ENCODE measurements at regions not wholly inside any gene's neighbourhood (a gene's known extent, or its start where the extent isn't known, plus 50 kb on each side); places are given as distances from the start of the nearest gene placed in this dataset.

- TF ChIP-seq CTCF (tag by site-specific recombination; IDR thresholded peaks at IDR 0.05): no peak
- TF ChIP-seq ZNF530 (tag by site-specific recombination; IDR thresholded peaks at IDR 0.05; ENCODE audit: low read depth): no peak
- no peak for TF ChIP-seq ZNF184 (tag by site-specific recombination; IDR thresholded peaks at IDR 0.05)
- TF ChIP-seq ZBTB49 (tag by site-specific recombination; IDR thresholded peaks at IDR 0.05; ENCODE audit: low read depth): no peak
- no peak for TF ChIP-seq REST (tag by site-specific recombination; IDR thresholded peaks at IDR 0.05)
- no peak for TF ChIP-seq ZSCAN18 (tag by site-specific recombination; IDR thresholded peaks at IDR 0.05)
- no peak for TF ChIP-seq ZNF664 (tag by site-specific recombination; IDR thresholded peaks at IDR 0.05)
- TF ChIP-seq TCF7L2 (IDR thresholded peaks at IDR 0.05; ENCODE audit: borderline replicate concordance, low read depth, low read length): no peak
- no peak for TF ChIP-seq ZNF223 (tag by site-specific recombination; IDR thresholded peaks at IDR 0.05)
- no peak for TF ChIP-seq ZFP3 (tag by site-specific recombination; IDR thresholded peaks at IDR 0.05; ENCODE audit: low read depth)
- TF ChIP-seq ZBTB1 (tag by site-specific recombination; IDR thresholded peaks at IDR 0.05): no peak
- TF ChIP-seq INSM2 (tag by site-specific recombination; IDR thresholded peaks at IDR 0.05): no peak
- no peak for TF ChIP-seq ZNF549 (tag by site-specific recombination; IDR thresholded peaks at IDR 0.05)
- TF ChIP-seq ZNF366 (tag by site-specific recombination; conservative IDR thresholded peaks at IDR 0.05): no peak
Measured at GRCh38 chr2:130252880-130253645, 54.8 kb upstream of the TUBA3E start.
